ENCODE measurements at regions not wholly inside any gene's neighbourhood (a gene's known extent, or its start where the extent isn't known, plus 50 kb on each side); places are given as distances from the start of the nearest gene placed in this dataset.
A peak's percentile ranks its signal among the peaks of the same experiment; 100 is the strongest.

- no peak for FAIRE-seq
- H3K4me1 ChIP-seq (ENCODE audit: control insufficient read depth in 3 of 3, insufficient read depth in 2 of 3, low read depth in 1 of 3, low read length in 2 of 3), result peaks cover 0 to 3% (median 0%) of the 10 kb centered on the region in 3 donors
- WGBS, 3 donors, result 33 to 67% (median 50%) methylated on average over 3 of the region's 3 CpGs
- no peaks in the 10 kb centered on the region for H3K27me3 ChIP-seq (ENCODE audit: control insufficient read depth in 3 of 3, insufficient read depth in 3 of 3, low read length in 3 of 3)
- no peak overlapping the region for H3K27ac ChIP-seq (ENCODE audit: low read depth in 1 of 3, low read length in 2 of 3)
- H3K36me3 ChIP-seq (ENCODE audit: control insufficient read depth in 3 of 3, insufficient read depth in 2 of 3, low read depth in 1 of 3, low read length in 3 of 3), result peaks cover 0 to 30% (median 4%) of the 10 kb centered on the region in 3 donors
- H3K4me3 ChIP-seq (ENCODE audit: low read depth in 1 of 3, low read length in 3 of 3), result no peak overlapping the region
- peak; percentile 11 to 38 for DNase-seq
- no peaks in the 10 kb centered on the region for H3K9me3 ChIP-seq (ENCODE audit: control insufficient read depth in 2 of 2, insufficient read depth in 1 of 2, low read depth in 1 of 2, low read length in 1 of 2)
Measured at GRCh38 chr6:158249340-158249836, 62.9 kb upstream of the TULP4 start.

- WGBS, 3 donors, result 86 to 96% (median 88%) methylated on average over 1 of the region's 1 CpG
- Histone ChIP-seq H3K4me3 (ENCODE audit: low read depth in 1 of 3, low read length in 3 of 3) (no peak overlapping the region), H3K36me3 (ENCODE audit: control insufficient read depth in 3 of 3, insufficient read depth in 2 of 3, low read depth in 1 of 3, low read length in 3 of 3) (peaks cover 0 to 29% (median 2%) of the 10 kb centered on the region in 3 donors), H3K9me3 (ENCODE audit: control insufficient read depth in 2 of 2, insufficient read depth in 1 of 2, low read depth in 1 of 2, low read length in 1 of 2) (no peaks in the 10 kb centered on the region), H3K27me3 (ENCODE audit: control insufficient read depth in 3 of 3, insufficient read depth in 3 of 3, low read length in 3 of 3) (no peaks in the 10 kb centered on the region), H3K4me1 (ENCODE audit: control insufficient read depth in 3 of 3, insufficient read depth in 2 of 3, low read depth in 1 of 3, low read length in 2 of 3) (peaks cover 0 to 3% (median 3%) of the 10 kb centered on the region in 3 donors), H3K27ac (ENCODE audit: low read depth in 1 of 3, low read length in 2 of 3) (no peak overlapping the region)
- FAIRE-seq (no peak), DNase-seq (no peak)
Measured at GRCh38 chr6:158251565-158251964, 60.7 kb upstream of the TULP4 start.

GRCh38 chr6:158253248-158253647 lies 59.0 kb upstream of the TULP4 start:
- H3K27me3 ChIP-seq (ENCODE audit: control insufficient read depth in 3 of 3, insufficient read depth in 3 of 3, low read length in 3 of 3), result no peaks in the 10 kb centered on the region
- peaks cover 0 to 37% (median 0%) of the 10 kb centered on the region in 3 donors for H3K36me3 ChIP-seq (ENCODE audit: control insufficient read depth in 3 of 3, insufficient read depth in 2 of 3, low read depth in 1 of 3, low read length in 3 of 3)
- no peak for DNase-seq
- no peaks in the 10 kb centered on the region for H3K9me3 ChIP-seq (ENCODE audit: control insufficient read depth in 2 of 2, insufficient read depth in 1 of 2, low read depth in 1 of 2, low read length in 1 of 2)
- peaks cover 0 to 4% (median 3%) of the 10 kb centered on the region in 3 donors for H3K4me1 ChIP-seq (ENCODE audit: control insufficient read depth in 3 of 3, insufficient read depth in 2 of 3, low read depth in 1 of 3, low read length in 2 of 3)
- no peak for FAIRE-seq
- H3K27ac ChIP-seq (ENCODE audit: low read depth in 1 of 3, low read length in 2 of 3), result no peak overlapping the region
- H3K4me3 ChIP-seq (ENCODE audit: low read depth in 1 of 3, low read length in 3 of 3), result no peak overlapping the region
- WGBS, 3 donors, result 94 to 97% (median 95%) methylated on average over 4 of the region's 4 CpGs

GRCh38 chr6:158255275-158255988 lies 56.8 kb upstream of the TULP4 start:
- no peak overlapping the region for H3K27ac ChIP-seq (ENCODE audit: low read depth in 1 of 3, low read length in 2 of 3)
- no peak overlapping the region for H3K4me3 ChIP-seq (ENCODE audit: low read depth in 1 of 3, low read length in 3 of 3)
- no peaks in the 10 kb centered on the region for H3K9me3 ChIP-seq (ENCODE audit: control insufficient read depth in 2 of 2, insufficient read depth in 1 of 2, low read depth in 1 of 2, low read length in 1 of 2)
- FAIRE-seq (no peak), DNase-seq (no peak)
- no peaks in the 10 kb centered on the region for H3K27me3 ChIP-seq (ENCODE audit: control insufficient read depth in 3 of 3, insufficient read depth in 3 of 3, low read length in 3 of 3)
- H3K4me1 ChIP-seq (ENCODE audit: control insufficient read depth in 3 of 3, insufficient read depth in 2 of 3, low read depth in 1 of 3, low read length in 2 of 3), result peaks cover 0 to 6% (median 0%) of the 10 kb centered on the region in 3 donors
- 85 to 90% (median 87%) methylated on average over 4 of the region's 4 CpGs for WGBS, 3 donors
- peaks cover 0 to 30% (median 0%) of the 10 kb centered on the region in 3 donors for H3K36me3 ChIP-seq (ENCODE audit: control insufficient read depth in 3 of 3, insufficient read depth in 2 of 3, low read depth in 1 of 3, low read length in 3 of 3)

- FAIRE-seq (no peak), DNase-seq (no peak)
- peaks cover 0 to 31% (median 0%) of the 10 kb centered on the region in 3 donors for H3K36me3 ChIP-seq (ENCODE audit: control insufficient read depth in 3 of 3, insufficient read depth in 2 of 3, low read depth in 1 of 3, low read length in 3 of 3)
- H3K27me3 ChIP-seq (ENCODE audit: control insufficient read depth in 3 of 3, insufficient read depth in 3 of 3, low read length in 3 of 3), result no peaks in the 10 kb centered on the region
- H3K4me1 ChIP-seq (ENCODE audit: control insufficient read depth in 3 of 3, insufficient read depth in 2 of 3, low read depth in 1 of 3, low read length in 2 of 3), result peaks cover 0 to 6% (median 0%) of the 10 kb centered on the region in 3 donors
- H3K9me3 ChIP-seq (ENCODE audit: control insufficient read depth in 2 of 2, insufficient read depth in 1 of 2, low read depth in 1 of 2, low read length in 1 of 2), result no peaks in the 10 kb centered on the region
- WGBS, 3 donors, result 77 to 91% (median 83%) methylated on average over 5 of the region's 5 CpGs
- no peak overlapping the region for H3K4me3 ChIP-seq (ENCODE audit: low read depth in 1 of 3, low read length in 3 of 3)
- no peak overlapping the region for H3K27ac ChIP-seq (ENCODE audit: low read depth in 1 of 3, low read length in 2 of 3)
Measured at GRCh38 chr6:158255989-158256601, 56.2 kb upstream of the TULP4 start.

GRCh38 chr6:158256746-158257424 lies 55.4 kb upstream of the TULP4 start:
- DNase-seq (no peak), FAIRE-seq (no peak)
- H3K36me3 ChIP-seq (ENCODE audit: control insufficient read depth in 3 of 3, insufficient read depth in 2 of 3, low read depth in 1 of 3, low read length in 3 of 3), result peaks cover 0 to 35% (median 0%) of the 10 kb centered on the region in 3 donors

GRCh38 chr6:158257425-158257759 lies 54.9 kb upstream of the TULP4 start:
- Histone ChIP-seq H3K27me3 (ENCODE audit: control insufficient read depth in 3 of 3, insufficient read depth in 3 of 3, low read length in 3 of 3) (no peaks in the 10 kb centered on the region), H3K4me1 (ENCODE audit: control insufficient read depth in 3 of 3, insufficient read depth in 2 of 3, low read depth in 1 of 3, low read length in 2 of 3) (peaks cover 0 to 6% (median 0%) of the 10 kb centered on the region in 3 donors), H3K9me3 (ENCODE audit: control insufficient read depth in 2 of 2, insufficient read depth in 1 of 2, low read depth in 1 of 2, low read length in 1 of 2) (no peaks in the 10 kb centered on the region), H3K4me3 (ENCODE audit: low read depth in 1 of 3, low read length in 3 of 3) (no peak overlapping the region), H3K27ac (ENCODE audit: low read depth in 1 of 3, low read length in 2 of 3) (no peak overlapping the region), H3K36me3 (ENCODE audit: control insufficient read depth in 3 of 3, insufficient read depth in 2 of 3, low read depth in 1 of 3, low read length in 3 of 3) (peaks cover 0 to 38% (median 3%) of the 10 kb centered on the region in 3 donors)
- 89 to 98% (median 91%) methylated on average over 2 of the region's 2 CpGs for WGBS, 3 donors
- FAIRE-seq, result no peak
- DNase-seq, result no peak

More at GRCh38 chr6:158256746-158257424, 55.4 kb upstream of the TULP4 start:
- Histone ChIP-seq H3K27ac (ENCODE audit: low read depth in 1 of 3, low read length in 2 of 3) (no peak overlapping the region), H3K27me3 (ENCODE audit: control insufficient read depth in 3 of 3, insufficient read depth in 3 of 3, low read length in 3 of 3) (no peaks in the 10 kb centered on the region), H3K4me3 (ENCODE audit: low read depth in 1 of 3, low read length in 3 of 3) (no peak overlapping the region), H3K4me1 (ENCODE audit: control insufficient read depth in 3 of 3, insufficient read depth in 2 of 3, low read depth in 1 of 3, low read length in 2 of 3) (peaks cover 0 to 6% (median 0%) of the 10 kb centered on the region in 3 donors), H3K9me3 (ENCODE audit: control insufficient read depth in 2 of 2, insufficient read depth in 1 of 2, low read depth in 1 of 2, low read length in 1 of 2) (no peaks in the 10 kb centered on the region)
- WGBS, 3 donors, result 85 to 91% (median 90%) methylated on average over 5 of the region's 5 CpGs

- no peaks in the 10 kb centered on the region for H3K9me3 ChIP-seq (ENCODE audit: control insufficient read depth in 2 of 2, insufficient read depth in 1 of 2, low read depth in 1 of 2, low read length in 1 of 2)
- DNase-seq (no peak), FAIRE-seq (no peak)
- peaks cover 0 to 6% (median 0%) of the 10 kb centered on the region in 3 donors for H3K4me1 ChIP-seq (ENCODE audit: control insufficient read depth in 3 of 3, insufficient read depth in 2 of 3, low read depth in 1 of 3, low read length in 2 of 3)
- H3K27me3 ChIP-seq (ENCODE audit: control insufficient read depth in 3 of 3, insufficient read depth in 3 of 3, low read length in 3 of 3), result no peaks in the 10 kb centered on the region
- H3K4me3 ChIP-seq (ENCODE audit: low read depth in 1 of 3, low read length in 3 of 3), result no peak overlapping the region
- no peak overlapping the region for H3K27ac ChIP-seq (ENCODE audit: low read depth in 1 of 3, low read length in 2 of 3)
- WGBS, 3 donors, result 92 to 98% (median 93%) methylated on average over 6 of the region's 6 CpGs
- peaks cover 0 to 40% (median 4%) of the 10 kb centered on the region in 3 donors for H3K36me3 ChIP-seq (ENCODE audit: control insufficient read depth in 3 of 3, insufficient read depth in 2 of 3, low read depth in 1 of 3, low read length in 3 of 3)
Measured at GRCh38 chr6:158257781-158258180, 54.5 kb upstream of the TULP4 start.
